Fibroblast of villous mesenchyme (primary cell): ENCODE measurements at regions not wholly inside any gene's neighbourhood (a gene's known extent, or its start where the extent isn't known, plus 50 kb on each side); places are given as distances from the start of the nearest gene placed in this dataset.
A peak's percentile ranks its signal among the peaks of the same experiment; 100 is the strongest.

Source experiments
- DNase-seq: peaks from one replicate; pipeline ENCODE4 v3.0.0-alpha.2; 2010; ENCODE audit warnings: low read depth
- H3K4me3 ChIP-seq: 2 replicates; pipeline ENCODE4 v1.5.1; 2011; ENCODE audit warnings: low read depth, mild to moderate bottlenecking, low read length
- CTCF ChIP-seq: IDR thresholded peaks from 2 replicates; pipeline ENCODE4 v1.5.1; 2012; ENCODE audit warnings: low read depth, mild to moderate bottlenecking, low read length; ENCODE audit not compliant: insufficient read depth

- DNase-seq, result peak; percentile 23
- H3K4me3 ChIP-seq, result no peak overlapping the region
- no peak for TF ChIP-seq CTCF
Observed at GRCh38 chrX:116239944-116240840, 69.6 kb downstream of the AGTR2 start.

DNA sequence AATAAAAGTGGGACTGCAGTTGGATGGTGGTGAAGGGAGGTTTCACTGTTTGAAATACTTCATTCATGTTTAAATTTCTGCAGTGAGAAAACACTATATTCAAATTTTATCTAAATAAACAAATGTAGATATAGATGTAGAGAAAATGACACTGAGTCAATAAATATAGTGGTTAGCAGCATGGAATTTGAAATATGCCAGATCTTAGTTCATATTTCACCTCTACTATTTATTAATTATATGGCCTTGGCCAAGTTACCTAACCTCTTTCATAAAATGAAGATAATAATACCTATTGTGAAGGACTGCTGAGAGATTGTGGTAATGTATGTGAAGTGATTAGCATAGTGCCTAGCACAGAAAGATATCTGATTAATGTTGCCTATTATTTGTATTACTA is 70.5 kb downstream of the AGTR2 start:
- TF ChIP-seq CTCF, result no peak
- H3K4me3 ChIP-seq, result no peak overlapping the region
- no peak for DNase-seq

GRCh38 chrX:116243039-116243438 is 72.5 kb downstream of the AGTR2 start:
- no peak overlapping the region for H3K4me3 ChIP-seq
- DNase-seq, result no peak
- TF ChIP-seq CTCF, result no peak

GRCh38 chrX:116246261-116246660 is 75.7 kb downstream of the AGTR2 start:
- no peak for DNase-seq
- no peak overlapping the region for H3K4me3 ChIP-seq
- TF ChIP-seq CTCF, result no peak

DNA sequence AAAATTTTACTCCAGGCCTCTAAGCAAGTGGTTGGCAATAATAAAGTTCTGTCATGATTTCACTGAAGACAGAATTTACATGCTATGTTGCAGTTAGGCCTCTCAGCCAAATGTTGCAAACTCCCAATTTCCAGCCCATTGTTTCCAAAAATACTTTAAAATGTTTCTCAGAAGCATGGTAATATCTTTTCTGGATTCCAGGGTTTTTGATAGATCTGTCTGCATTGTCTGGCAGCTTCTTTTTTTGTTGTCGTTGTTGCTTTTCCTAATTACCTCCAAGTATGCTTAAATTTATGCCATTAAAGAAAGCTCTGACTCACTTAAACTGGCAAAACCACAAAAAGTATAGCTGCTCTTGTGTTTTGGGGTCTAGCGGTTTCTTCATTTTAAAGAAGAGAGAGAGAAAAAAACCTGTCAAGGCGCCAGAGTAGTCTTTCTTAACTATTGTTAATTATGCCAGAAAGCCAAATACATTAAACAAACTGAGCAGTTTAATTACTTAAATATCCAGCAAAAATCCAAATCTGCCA is 97.0 kb downstream of the AGTR2 start:
- H3K4me3 ChIP-seq, result no peak overlapping the region
- no peak for TF ChIP-seq CTCF
- DNase-seq, result no peak

- no peak overlapping the region for H3K4me3 ChIP-seq
- no peak for TF ChIP-seq CTCF
- peak; percentile 87 for DNase-seq
Observed at GRCh38 chrX:116272322-116272721, 101.8 kb downstream of the AGTR2 start.
